ENCODE measurements at regions not wholly inside any gene's neighbourhood (a gene's known extent, or its start where the extent isn't known, plus 50 kb on each side); places are given as distances from the start of the nearest gene placed in this dataset.

- WGBS (ENCODE audit: insufficient coverage) = 25% methylated on average over 7 of the region's 7 CpGs
- DNase-seq = no peak
- no peaks in the 10 kb centered on the region for H3K36me3 ChIP-seq (ENCODE audit: control insufficient read depth, insufficient read depth, low read length)
- peaks cover 22% of the 10 kb centered on the region for H3K4me1 ChIP-seq (ENCODE audit: control insufficient read depth, insufficient read depth, low read length)
- H3K4me3 ChIP-seq (ENCODE audit: low read length) = no peak overlapping the region
- H3K9me3 ChIP-seq (replicated peaks; ENCODE audit: control insufficient read depth, low read depth, low read length) = no peaks in the 10 kb centered on the region
- H3K27me3 ChIP-seq (ENCODE audit: control insufficient read depth, insufficient read depth, low read length) = peaks cover 94% of the 10 kb centered on the region
- H3K27ac ChIP-seq (ENCODE audit: low read length) = no peak overlapping the region
These were observed 58.0 kb upstream of the TMEM33 start for GRCh38 chr4:41877020-41877796.

DNA sequence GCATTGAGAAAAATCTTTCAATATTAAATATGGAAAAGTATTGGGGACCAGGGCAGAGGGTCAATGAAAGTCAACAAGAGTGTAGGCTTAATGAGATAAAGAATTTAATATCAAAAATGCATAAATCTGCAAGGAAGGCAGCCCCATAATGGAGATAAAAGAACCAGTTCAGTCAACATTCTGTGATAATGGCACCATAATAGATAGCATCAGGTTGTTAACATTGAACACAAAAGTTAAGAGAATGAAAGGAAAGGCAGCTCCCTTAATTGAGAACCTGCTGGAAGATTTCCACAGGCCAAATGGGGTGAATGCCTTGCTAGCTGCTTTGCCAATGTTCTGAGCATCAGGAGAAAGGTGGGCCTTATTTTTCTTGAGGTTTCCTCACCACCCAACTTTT is 60.4 kb upstream of the TMEM33 start:
- Histone ChIP-seq H3K4me1 (ENCODE audit: control insufficient read depth, insufficient read depth, low read length) (peaks cover 3% of the 10 kb centered on the region), H3K4me3 (ENCODE audit: low read length) (no peak overlapping the region), H3K9me3 (replicated peaks; ENCODE audit: control insufficient read depth, low read depth, low read length) (no peaks in the 10 kb centered on the region), H3K36me3 (ENCODE audit: control insufficient read depth, insufficient read depth, low read length) (no peaks in the 10 kb centered on the region), H3K27me3 (ENCODE audit: control insufficient read depth, insufficient read depth, low read length) (peaks cover 73% of the 10 kb centered on the region), H3K27ac (ENCODE audit: low read length) (no peak overlapping the region)
- DNase-seq = no peak

- peaks cover 3% of the 10 kb centered on the region for H3K4me1 ChIP-seq (ENCODE audit: control insufficient read depth, insufficient read depth, low read length)
- H3K36me3 ChIP-seq (ENCODE audit: control insufficient read depth, insufficient read depth, low read length) = no peaks in the 10 kb centered on the region
- no peak overlapping the region for H3K4me3 ChIP-seq (ENCODE audit: low read length)
- H3K9me3 ChIP-seq (replicated peaks; ENCODE audit: control insufficient read depth, low read depth, low read length) = no peaks in the 10 kb centered on the region
- WGBS (ENCODE audit: insufficient coverage) = 30% methylated on average over 6 of the region's 7 CpGs
- DNase-seq = no peak
- H3K27me3 ChIP-seq (ENCODE audit: control insufficient read depth, insufficient read depth, low read length) = peaks cover 68% of the 10 kb centered on the region
- H3K27ac ChIP-seq (ENCODE audit: low read length) = no peak overlapping the region
These were observed 60.8 kb upstream of the TMEM33 start for GRCh38 chr4:41874398-41874797.

DNA sequence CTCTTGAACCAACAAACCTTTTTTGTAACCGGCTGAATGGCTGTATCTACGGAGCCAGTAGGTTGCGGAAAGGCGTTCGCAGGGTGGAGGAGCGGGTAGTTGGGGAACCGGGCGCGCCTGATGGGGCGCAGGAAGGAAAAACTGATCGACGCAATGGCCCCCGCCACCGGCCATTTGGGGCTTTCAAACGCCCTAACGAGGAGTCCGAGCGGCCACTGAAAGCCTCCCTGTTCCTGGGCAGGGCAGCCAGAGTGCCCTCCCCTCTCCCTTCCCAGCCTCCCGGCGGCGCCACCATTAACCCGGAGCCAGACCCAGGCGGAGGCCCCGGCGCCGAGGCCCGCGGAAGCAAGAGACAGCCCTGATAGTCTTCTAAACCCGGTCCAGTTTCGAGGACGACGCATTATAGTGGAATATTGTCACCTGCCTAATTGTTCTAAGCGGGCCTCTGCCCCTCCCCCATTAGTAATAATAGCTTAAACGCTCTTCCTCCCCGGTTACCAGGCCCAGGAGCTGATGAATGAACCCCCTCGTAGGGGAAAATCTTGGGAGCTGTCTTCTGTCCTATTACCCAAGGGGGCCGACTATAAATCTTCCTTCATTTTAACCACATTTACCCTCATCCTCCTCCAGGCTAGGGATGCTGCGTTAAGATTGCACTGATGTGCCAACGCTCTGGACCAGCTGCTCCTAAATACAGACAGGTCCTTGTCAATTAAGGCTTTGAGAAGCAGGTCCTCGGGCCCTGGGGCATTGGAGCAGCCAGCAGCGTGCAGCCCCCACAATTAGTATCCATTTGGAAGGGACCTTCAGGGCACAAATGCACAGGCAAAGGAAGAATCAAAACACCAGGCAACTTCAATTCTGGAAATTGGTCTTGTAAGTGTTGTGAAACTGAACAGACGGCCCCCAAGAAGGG is 61.6 kb upstream of the TMEM33 start:
- no peak overlapping the region for H3K27ac ChIP-seq (ENCODE audit: low read length)
- no peak for DNase-seq
- H3K4me1 ChIP-seq (ENCODE audit: control insufficient read depth, insufficient read depth, low read length) = peaks cover 2% of the 10 kb centered on the region
- H3K27me3 ChIP-seq (ENCODE audit: control insufficient read depth, insufficient read depth, low read length) = peaks cover 62% of the 10 kb centered on the region
- no peak overlapping the region for H3K4me3 ChIP-seq (ENCODE audit: low read length)
- H3K36me3 ChIP-seq (ENCODE audit: control insufficient read depth, insufficient read depth, low read length) = no peaks in the 10 kb centered on the region
- H3K9me3 ChIP-seq (replicated peaks; ENCODE audit: control insufficient read depth, low read depth, low read length) = no peaks in the 10 kb centered on the region
- 3% methylated on average over 33 of the region's 42 CpGs for WGBS (ENCODE audit: insufficient coverage)

- no peak for DNase-seq
- Histone ChIP-seq H3K27me3 (ENCODE audit: control insufficient read depth, insufficient read depth, low read length) (peaks cover 59% of the 10 kb centered on the region), H3K4me1 (ENCODE audit: control insufficient read depth, insufficient read depth, low read length) (peaks cover 10% of the 10 kb centered on the region), H3K27ac (ENCODE audit: low read length) (no peak overlapping the region), H3K9me3 (replicated peaks; ENCODE audit: control insufficient read depth, low read depth, low read length) (no peaks in the 10 kb centered on the region), H3K36me3 (ENCODE audit: control insufficient read depth, insufficient read depth, low read length) (no peaks in the 10 kb centered on the region), H3K4me3 (ENCODE audit: low read length) (no peak overlapping the region)
- no CpG with 5 or more reads among the region's 4 CpGs for WGBS (ENCODE audit: insufficient coverage)
These were observed 65.2 kb upstream of the TMEM33 start for GRCh38 chr4:41870035-41870434.

GRCh38 chr4:41866799-41867677 is 68.2 kb upstream of the TMEM33 start:
- Histone ChIP-seq H3K36me3 (ENCODE audit: control insufficient read depth, insufficient read depth, low read length) (no peaks in the 10 kb centered on the region), H3K9me3 (replicated peaks; ENCODE audit: control insufficient read depth, low read depth, low read length) (no peaks in the 10 kb centered on the region), H3K4me1 (ENCODE audit: control insufficient read depth, insufficient read depth, low read length) (peaks cover 10% of the 10 kb centered on the region), H3K27ac (ENCODE audit: low read length) (no peak overlapping the region), H3K4me3 (ENCODE audit: low read length) (no peak overlapping the region), H3K27me3 (ENCODE audit: control insufficient read depth, insufficient read depth, low read length) (peaks cover 54% of the 10 kb centered on the region)
- WGBS (ENCODE audit: insufficient coverage) = 3% methylated on average over 54 of the region's 55 CpGs
- DNase-seq = no peak

DNA sequence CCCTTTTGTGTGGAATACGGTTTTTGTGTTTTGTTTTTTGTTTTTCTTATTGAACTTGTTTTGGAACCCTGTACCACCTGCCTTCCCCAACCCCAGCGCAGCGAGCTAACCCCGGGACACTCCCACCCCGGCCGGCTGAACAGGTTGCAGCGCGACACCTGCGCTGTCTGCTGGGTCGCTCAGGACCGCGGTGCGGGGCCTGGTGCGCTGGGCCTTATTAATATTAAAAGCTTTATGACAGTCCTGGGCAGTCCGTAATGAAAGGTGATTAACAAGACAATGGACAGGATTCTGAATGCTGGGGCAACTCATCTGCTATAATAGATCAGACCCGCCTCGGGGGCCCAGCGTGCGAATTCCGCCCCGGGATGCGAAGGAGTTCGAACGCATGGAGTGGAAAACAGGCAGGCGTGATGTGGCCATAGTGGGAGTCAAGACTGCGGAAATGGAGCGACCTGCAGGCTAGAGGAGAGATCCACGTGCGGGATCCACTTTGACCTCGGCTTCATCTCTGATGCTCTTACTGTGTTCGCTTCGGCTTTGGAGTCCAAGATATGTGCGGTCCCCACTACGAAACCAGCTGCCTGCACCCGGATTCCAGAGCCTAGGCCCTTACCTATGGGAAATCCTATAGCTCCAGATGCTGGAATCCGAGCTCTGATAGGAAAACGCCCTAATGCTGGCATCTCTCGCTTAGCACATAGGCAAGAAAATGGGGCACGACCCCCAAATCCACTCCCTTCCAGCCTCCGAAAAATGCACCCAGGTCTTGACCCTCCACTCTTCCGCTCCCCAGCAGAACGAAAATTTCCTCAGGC is 69.0 kb upstream of the TMEM33 start:
- WGBS (ENCODE audit: insufficient coverage) = 2% methylated on average over 40 of the region's 42 CpGs
- peaks cover 54% of the 10 kb centered on the region for H3K27me3 ChIP-seq (ENCODE audit: control insufficient read depth, insufficient read depth, low read length)
- peaks cover 10% of the 10 kb centered on the region for H3K4me1 ChIP-seq (ENCODE audit: control insufficient read depth, insufficient read depth, low read length)
- no peak for DNase-seq
- H3K27ac ChIP-seq (ENCODE audit: low read length) = no peak overlapping the region
- H3K4me3 ChIP-seq (ENCODE audit: low read length) = no peak overlapping the region
- no peaks in the 10 kb centered on the region for H3K9me3 ChIP-seq (replicated peaks; ENCODE audit: control insufficient read depth, low read depth, low read length)
- H3K36me3 ChIP-seq (ENCODE audit: control insufficient read depth, insufficient read depth, low read length) = no peaks in the 10 kb centered on the region

GRCh38 chr4:41865306-41865980 is 69.8 kb upstream of the TMEM33 start:
- 2% methylated on average over 14 of the region's 33 CpGs for WGBS (ENCODE audit: insufficient coverage)
- H3K27ac ChIP-seq (ENCODE audit: low read length) = no peak overlapping the region
- no peak for DNase-seq
- H3K9me3 ChIP-seq (replicated peaks; ENCODE audit: control insufficient read depth, low read depth, low read length) = no peaks in the 10 kb centered on the region
- H3K4me1 ChIP-seq (ENCODE audit: control insufficient read depth, insufficient read depth, low read length) = peaks cover 10% of the 10 kb centered on the region
- H3K4me3 ChIP-seq (ENCODE audit: low read length) = no peak overlapping the region
- no peaks in the 10 kb centered on the region for H3K36me3 ChIP-seq (ENCODE audit: control insufficient read depth, insufficient read depth, low read length)
- H3K27me3 ChIP-seq (ENCODE audit: control insufficient read depth, insufficient read depth, low read length) = peaks cover 53% of the 10 kb centered on the region

DNA sequence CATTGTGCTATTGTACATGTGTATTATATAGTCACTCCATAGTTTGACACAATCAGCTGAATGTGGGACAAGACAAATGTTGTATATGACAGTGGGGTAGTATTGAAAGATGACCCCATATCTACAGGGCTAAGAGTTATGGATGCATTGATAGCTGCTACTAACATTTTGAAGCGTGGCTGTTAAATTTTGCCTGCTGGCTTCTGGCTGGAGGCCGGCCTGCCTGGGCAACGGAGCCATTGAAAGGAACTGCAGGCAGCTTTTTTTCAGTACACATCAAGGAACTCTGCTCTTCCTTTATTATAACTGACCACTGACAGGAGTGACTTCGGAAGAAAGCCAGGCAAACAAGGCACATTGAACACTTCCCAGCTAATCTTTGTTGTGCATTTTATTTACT is 76.1 kb upstream of the TMEM33 start:
- peaks cover 29% of the 10 kb centered on the region for H3K27me3 ChIP-seq (ENCODE audit: control insufficient read depth, insufficient read depth, low read length)

More for the DNA sequence above, 76.1 kb upstream of the TMEM33 start:
- no peak for DNase-seq
- Histone ChIP-seq H3K9me3 (replicated peaks; ENCODE audit: control insufficient read depth, low read depth, low read length) (no peaks in the 10 kb centered on the region), H3K4me3 (ENCODE audit: low read length) (no peak overlapping the region), H3K4me1 (ENCODE audit: control insufficient read depth, insufficient read depth, low read length) (no peaks in the 10 kb centered on the region), H3K36me3 (ENCODE audit: control insufficient read depth, insufficient read depth, low read length) (no peaks in the 10 kb centered on the region), H3K27ac (ENCODE audit: low read length) (no peak overlapping the region)
- 58% methylated on average over 3 of the region's 4 CpGs for whole genome bisulfite sequencing (ENCODE audit: insufficient coverage)
